AG09319 (cell line): ENCODE measurements at regions not wholly inside any gene's neighbourhood (a gene's known extent, or its start where the extent isn't known, plus 50 kb on each side); places are given as distances from the start of the nearest gene placed in this dataset.

Experiments
- DNase-seq: peaks from one replicate; pipeline ENCODE4 v3.0.0-alpha.2; 2010; ENCODE audit warnings: low read depth; ENCODE audit errors: extremely low read depth
- CTCF ChIP-seq: IDR thresholded peaks from 2 replicates; pipeline ENCODE4 v1.5.1; 2011; ENCODE audit warnings: low read depth, mild to moderate bottlenecking, inconsistent platforms, low read length, moderate library complexity

DNA sequence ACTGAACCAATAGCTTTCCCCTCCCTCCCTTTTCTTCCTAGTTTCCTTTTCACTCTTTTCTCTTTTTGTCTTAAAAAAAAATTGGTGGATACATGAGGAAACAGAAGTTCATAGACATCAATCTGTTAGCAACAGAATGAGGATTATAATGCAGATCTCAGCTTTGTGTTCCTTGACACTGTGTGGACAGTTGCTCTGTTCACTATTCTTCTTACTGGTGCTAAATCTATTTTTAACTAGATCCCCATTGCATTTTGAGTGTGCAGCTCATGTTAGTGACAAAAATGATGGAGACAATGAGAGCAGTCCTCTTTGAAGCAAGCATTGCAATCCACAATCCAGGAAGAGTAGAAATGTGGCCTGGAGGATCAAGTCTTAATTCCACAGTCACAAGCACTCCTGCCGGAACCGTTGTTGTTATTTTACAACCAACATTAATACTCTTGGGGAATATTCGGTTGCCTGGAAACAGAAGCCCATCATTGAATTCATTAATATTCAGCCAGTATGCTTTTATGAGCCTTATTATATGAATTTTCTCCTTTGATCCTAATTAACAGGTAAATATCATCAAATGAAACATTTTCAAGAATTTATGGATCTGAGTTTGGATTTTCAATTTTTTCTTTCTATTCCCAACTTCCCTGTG, 1016.8 kb downstream of the NTRK3 start:
- DNase-seq = no peak
- no peak for TF ChIP-seq CTCF

- DNase-seq = no peak
- no peak for TF ChIP-seq CTCF
These were observed 1018.0 kb downstream of the NTRK3 start for GRCh38 chr15:87238451-87239068.

DNA sequence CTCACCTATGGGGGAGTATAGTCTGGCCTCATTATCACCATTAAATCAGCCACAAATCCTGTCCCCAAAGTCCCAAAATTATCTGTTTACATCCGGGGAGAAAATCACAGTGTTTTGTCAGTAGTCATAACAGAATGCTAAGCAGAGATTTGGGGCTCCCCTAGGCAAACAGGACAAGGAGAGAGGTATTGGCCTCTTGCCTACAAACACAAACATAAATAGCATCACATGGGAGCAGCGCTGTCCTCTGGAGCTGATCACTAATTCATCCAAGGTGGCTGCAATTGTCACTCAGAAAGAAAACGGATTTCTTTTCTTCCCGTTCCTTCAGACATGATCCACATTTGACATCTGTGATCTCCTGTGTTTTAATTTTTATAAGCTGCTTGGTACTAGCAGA, 1028.1 kb downstream of the NTRK3 start:
- no peak for TF ChIP-seq CTCF
- no peak for DNase-seq

- DNase-seq = no peak
- no peak for TF ChIP-seq CTCF
These were observed 1028.7 kb downstream of the NTRK3 start for GRCh38 chr15:87227846-87228245.

DNA sequence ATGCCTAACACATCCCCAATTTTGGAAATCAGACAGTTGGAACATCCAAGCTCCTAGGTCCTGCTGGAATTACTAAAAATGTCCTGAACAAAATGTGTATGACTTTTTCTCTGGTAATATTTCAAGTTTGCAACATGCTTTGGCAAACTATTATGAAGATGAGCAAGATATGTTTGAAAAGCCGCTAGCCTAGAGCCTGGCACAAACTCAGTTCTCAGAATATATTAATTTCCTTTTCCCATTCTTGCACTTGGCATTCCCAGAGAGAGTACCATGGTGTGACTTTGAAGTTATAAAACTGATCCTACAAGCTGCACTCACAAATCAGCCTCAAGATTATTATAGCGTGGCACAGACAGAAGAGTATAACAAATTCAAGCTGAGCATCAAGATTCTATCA, 1031.1 kb downstream of the NTRK3 start:
- no peak for TF ChIP-seq CTCF
- no peak for DNase-seq

- TF ChIP-seq CTCF = no peak
- DNase-seq = no peak
These were observed 1032.1 kb downstream of the NTRK3 start for GRCh38 chr15:87224404-87224803.

- no peak for DNase-seq
- no peak for TF ChIP-seq CTCF
These were observed 1036.6 kb downstream of the NTRK3 start for GRCh38 chr15:87219650-87220615.
